Loucy (cell line): ENCODE measurements at regions not wholly inside any gene's neighbourhood (a gene's known extent, or its start where the extent isn't known, plus 50 kb on each side); places are given as distances from the start of the nearest gene placed in this dataset.
"Not testable (repeated sequence)": the region's sequence is repeated elsewhere in the genome, so short reads cannot be mapped to it uniquely, and the experiment has no call there.

Experiments used
- H2AFZ ChIP-seq: fragments of 200-600 bp; sonication (generic); 2 replicates; pipeline ENCODE4 v1.6.0; 2016; ENCODE audit warnings: antibody characterized with exemption, mild to moderate bottlenecking, low read length, moderate library complexity
- H3F3A ChIP-seq: fragments of 200-600 bp; 2 replicates; pipeline ENCODE4 v1.6.0; 2016; ENCODE audit warnings: antibody characterized with exemption, low read depth, mild to moderate bottlenecking
- H3K27me3 ChIP-seq: fragments of 200-600 bp; sonication (generic); 2 replicates; pipeline ENCODE4 v1.6.1; 2014; ENCODE audit warnings: low read length, mild to moderate bottlenecking; ENCODE audit not compliant: insufficient read depth, poor library complexity, severe bottlenecking
- H3K36me3 ChIP-seq: fragments of 200-600 bp; sonication (generic); 2 replicates; pipeline ENCODE4 v1.6.1; 2016; ENCODE audit warnings: low read length; ENCODE audit not compliant: insufficient read depth
- H3K4me1 ChIP-seq: fragments of 200-600 bp; sonication (generic); 2 replicates; pipeline ENCODE4 v1.5.1; 2014; ENCODE audit warnings: low read length, mild to moderate bottlenecking; ENCODE audit not compliant: insufficient read depth, poor library complexity, severe bottlenecking
- H3K4me2 ChIP-seq: fragments of 200-600 bp; sonication (generic); 2 replicates; pipeline ENCODE4 v1.6.0; 2014; ENCODE audit warnings: antibody characterized with exemption, low read length, low read depth, mild to moderate bottlenecking; ENCODE audit not compliant: poor library complexity, severe bottlenecking
- H3K4me3 ChIP-seq: fragments of 200-600 bp; sonication (generic); 2 replicates; pipeline ENCODE4 v1.5.1; 2014; ENCODE audit warnings: low read length, mild to moderate bottlenecking, mixed read lengths; ENCODE audit not compliant: poor library complexity, severe bottlenecking
- H3K79me2 ChIP-seq: fragments of 200-600 bp; sonication (generic); 2 replicates; pipeline ENCODE4 v1.6.1; 2014; ENCODE audit warnings: low read length; ENCODE audit not compliant: insufficient read depth
- H3K9ac ChIP-seq: fragments of 200-600 bp; sonication (generic); 2 replicates; pipeline ENCODE4 v1.6.0; 2014; ENCODE audit warnings: mild to moderate bottlenecking, low read depth, low read length, moderate library complexity; ENCODE audit not compliant: poor library complexity, severe bottlenecking
- H3K9me2 ChIP-seq: fragments of 200-600 bp; sonication (generic); replicated peaks from 2 replicates; pipeline ENCODE4 v1.6.1; 2016; ENCODE audit warnings: low read depth, low read length, mixed read lengths
- H3K9me3 ChIP-seq: fragments of 200-600 bp; sonication (generic); 2 replicates; pipeline ENCODE4 v1.6.1; 2014; ENCODE audit warnings: mild to moderate bottlenecking, antibody characterized with exemption, low read length, low read depth; ENCODE audit not compliant: insufficient read depth
- H4K20me1 ChIP-seq: fragments of 200-600 bp; sonication (generic); 2 replicates; pipeline ENCODE4 v1.6.0; 2014; ENCODE audit warnings: antibody characterized with exemption, low read length, mild to moderate bottlenecking; ENCODE audit not compliant: insufficient read depth, poor library complexity, severe bottlenecking
- EZH2phosphoT487 ChIP-seq: fragments of 200-600 bp; IDR thresholded peaks from 2 replicates; pipeline ENCODE4 v1.6.1; 2018; ENCODE audit warnings: antibody characterized with exemption, mild to moderate bottlenecking, moderate library complexity, borderline replicate concordance
- TF ChIP-seq, protein P1 (sequence below): fragments of 200-600 bp; sonication (generic); conservative IDR thresholded peaks from 2 replicates; pipeline ENCODE4 v1.5.1; 2014; ENCODE audit warnings: mild to moderate bottlenecking, antibody characterized with exemption, low read length

DNA sequence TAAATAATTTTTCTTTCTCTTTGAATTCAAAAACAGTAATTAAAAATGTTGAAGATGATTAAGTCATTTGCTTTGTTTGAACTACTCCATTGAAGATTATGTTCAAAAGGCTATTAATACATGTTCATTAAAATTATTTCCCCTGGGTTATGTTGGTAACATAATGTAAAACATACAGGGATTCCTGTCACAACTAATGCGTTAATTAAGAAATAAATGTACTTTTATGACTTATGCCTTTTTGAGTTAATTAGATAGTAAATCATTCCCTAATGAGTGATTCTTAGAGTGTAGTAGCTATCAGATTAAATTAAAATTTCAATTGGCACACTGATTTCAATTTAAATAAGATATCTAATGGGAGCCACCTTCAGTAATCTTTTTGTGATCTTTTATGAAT, 549.1 kb downstream of the ANKRD50 start:
- H3K4me2 ChIP-seq, result no peak overlapping the region
- H3K4me3 ChIP-seq, result no peak overlapping the region

DNA sequence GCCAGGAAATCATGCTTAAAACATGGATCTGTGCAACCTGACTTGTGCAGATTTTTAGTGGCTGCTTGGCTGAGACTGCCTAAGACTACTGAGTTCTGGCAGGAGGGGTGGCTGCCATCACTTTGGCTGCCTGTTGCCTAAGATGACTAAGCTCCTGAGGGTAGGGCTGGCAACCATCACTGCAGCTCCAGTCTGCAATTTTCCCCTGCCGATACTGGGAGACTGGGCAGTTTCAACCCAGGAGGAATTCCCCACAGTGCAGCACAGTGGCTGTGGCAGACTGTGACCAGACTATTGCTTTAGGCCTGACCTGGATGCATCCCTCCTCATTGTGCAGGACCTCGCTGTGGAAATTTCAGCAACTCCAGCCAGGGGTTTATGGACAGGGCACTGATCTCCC, 544.9 kb downstream of the ANKRD50 start:
- TF ChIP-seq, protein P1, sequence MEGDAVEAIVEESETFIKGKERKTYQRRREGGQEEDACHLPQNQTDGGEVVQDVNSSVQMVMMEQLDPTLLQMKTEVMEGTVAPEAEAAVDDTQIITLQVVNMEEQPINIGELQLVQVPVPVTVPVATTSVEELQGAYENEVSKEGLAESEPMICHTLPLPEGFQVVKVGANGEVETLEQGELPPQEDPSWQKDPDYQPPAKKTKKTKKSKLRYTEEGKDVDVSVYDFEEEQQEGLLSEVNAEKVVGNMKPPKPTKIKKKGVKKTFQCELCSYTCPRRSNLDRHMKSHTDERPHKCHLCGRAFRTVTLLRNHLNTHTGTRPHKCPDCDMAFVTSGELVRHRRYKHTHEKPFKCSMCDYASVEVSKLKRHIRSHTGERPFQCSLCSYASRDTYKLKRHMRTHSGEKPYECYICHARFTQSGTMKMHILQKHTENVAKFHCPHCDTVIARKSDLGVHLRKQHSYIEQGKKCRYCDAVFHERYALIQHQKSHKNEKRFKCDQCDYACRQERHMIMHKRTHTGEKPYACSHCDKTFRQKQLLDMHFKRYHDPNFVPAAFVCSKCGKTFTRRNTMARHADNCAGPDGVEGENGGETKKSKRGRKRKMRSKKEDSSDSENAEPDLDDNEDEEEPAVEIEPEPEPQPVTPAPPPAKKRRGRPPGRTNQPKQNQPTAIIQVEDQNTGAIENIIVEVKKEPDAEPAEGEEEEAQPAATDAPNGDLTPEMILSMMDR, result no peak
- no peak for TF ChIP-seq EZH2phosphoT487

More for the DNA sequence above, 549.1 kb downstream of the ANKRD50 start:
- Histone ChIP-seq H3K4me1 (no peaks in the 10 kb centered on the region), H3K9ac (no peak overlapping the region), H3K79me2 (no peaks in the 10 kb centered on the region), H2AFZ (no peak overlapping the region), H3K9me3 (no peaks in the 10 kb centered on the region), H3K27me3 (no peaks in the 10 kb centered on the region), H3K9me2 (no peaks in the 10 kb centered on the region), H3F3A (no peaks in the 10 kb centered on the region), H4K20me1 (no peaks in the 10 kb centered on the region), H3K36me3 (no peaks in the 10 kb centered on the region)
- TF ChIP-seq EZH2phosphoT487, result no peak
- TF ChIP-seq, protein P1, result no peak

DNA sequence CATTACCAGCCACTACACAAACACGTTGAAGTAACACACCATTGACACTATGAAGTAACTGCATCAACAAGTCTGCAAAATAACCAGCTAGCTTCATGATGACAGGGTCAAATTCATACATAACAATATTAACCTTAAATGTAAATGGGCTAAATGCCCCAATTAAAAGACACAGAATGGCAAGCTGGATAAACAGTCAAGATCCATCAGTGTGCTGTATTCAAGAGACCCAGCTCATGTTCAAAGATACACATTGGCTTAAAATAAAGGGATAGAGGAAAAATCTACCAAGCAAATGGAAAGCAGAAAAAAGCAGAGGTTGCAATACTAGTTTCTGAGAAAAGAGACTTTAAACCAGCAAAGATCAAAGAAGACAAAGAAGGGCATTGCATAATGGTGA, 543.0 kb downstream of the ANKRD50 start:
- H3K27me3 ChIP-seq, result not testable (repeated sequence)

More for the DNA sequence above, 544.9 kb downstream of the ANKRD50 start:
- H3K4me3 ChIP-seq, result no peak overlapping the region
- no peak overlapping the region for H3K9ac ChIP-seq
- no peak overlapping the region for H2AFZ ChIP-seq
- H3K9me3 ChIP-seq, result no peaks in the 10 kb centered on the region; the same call in 1 of the 2 replicates
- H3K79me2 ChIP-seq, result no peaks in the 10 kb centered on the region
- H3K27me3 ChIP-seq, result no peaks in the 10 kb centered on the region
- no peaks in the 10 kb centered on the region for H4K20me1 ChIP-seq
- no peaks in the 10 kb centered on the region for H3K4me1 ChIP-seq
- no peaks in the 10 kb centered on the region for H3K36me3 ChIP-seq
- H3F3A ChIP-seq, result no peaks in the 10 kb centered on the region
- no peaks in the 10 kb centered on the region for H3K9me2 ChIP-seq
- no peak overlapping the region for H3K4me2 ChIP-seq

DNA sequence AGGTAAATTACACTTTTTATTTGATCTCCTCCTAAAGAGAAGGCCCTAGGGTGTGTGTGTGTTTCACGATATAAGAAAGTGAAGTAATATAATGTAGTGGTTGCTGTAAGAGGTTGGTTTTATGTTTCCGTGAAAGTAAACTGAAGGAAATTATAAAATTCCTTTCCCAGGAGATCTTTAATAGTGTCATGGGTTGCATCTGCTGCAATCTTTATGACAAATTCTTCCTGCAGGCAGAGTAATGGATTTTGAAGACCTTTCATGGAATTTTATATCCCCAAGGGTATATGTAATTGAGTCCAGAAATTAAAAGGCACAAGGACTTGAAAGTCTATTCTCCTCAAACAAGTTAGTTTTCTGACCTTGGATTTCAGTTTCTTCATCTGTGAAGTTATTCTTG, 538.6 kb downstream of the ANKRD50 start:
- no peaks in the 10 kb centered on the region for H3K79me2 ChIP-seq
- no peak overlapping the region for H3K4me2 ChIP-seq
- H3K9me3 ChIP-seq, result no peaks in the 10 kb centered on the region; the same call in 1 of the 2 replicates
- H3K27me3 ChIP-seq, result no peaks in the 10 kb centered on the region
- no peak overlapping the region for H3K9ac ChIP-seq
- no peaks in the 10 kb centered on the region for H3K36me3 ChIP-seq
- H3F3A ChIP-seq, result no peaks in the 10 kb centered on the region
- no peak overlapping the region for H2AFZ ChIP-seq
- H3K9me2 ChIP-seq, result no peaks in the 10 kb centered on the region
- no peak for TF ChIP-seq EZH2phosphoT487
- TF ChIP-seq, protein P1, result no peak
- no peak overlapping the region for H3K4me3 ChIP-seq
- H3K4me1 ChIP-seq, result no peaks in the 10 kb centered on the region
- no peaks in the 10 kb centered on the region for H4K20me1 ChIP-seq

More for the DNA sequence above, 543.0 kb downstream of the ANKRD50 start:
- not testable (repeated sequence) for H3K4me2 ChIP-seq, H3K9me2 ChIP-seq, H2AFZ ChIP-seq, H3K79me2 ChIP-seq, H4K20me1 ChIP-seq, H3F3A ChIP-seq, H3K9ac ChIP-seq, H3K9me3 ChIP-seq, H3K4me1 ChIP-seq, H3K4me3 ChIP-seq, H3K36me3 ChIP-seq
